SK-N-SH treated with all-trans-retinoic acid at 6 μM for 48 hours (cell line): ENCODE measurements at regions not wholly inside any gene's neighbourhood (a gene's known extent, or its start where the extent isn't known, plus 50 kb on each side); places are given as distances from the start of the nearest gene placed in this dataset.

Experiments
- ARNTL ChIP-seq: fragments of 450-650 bp; formaldehyde crosslinking; IDR thresholded peaks from 2 replicates; pipeline ENCODE4 v1.5.0; 2020; ENCODE audit warnings: low read depth, mild to moderate bottlenecking, moderate library complexity, borderline replicate concordance
- BACH2 ChIP-seq: fragments of 250-450 bp; sonication (Bioruptor Pico); IDR thresholded peaks from 2 replicates; pipeline ENCODE4 v1.9.0; 2021; ENCODE audit warnings: mild to moderate bottlenecking, borderline replicate concordance
- CREB5 ChIP-seq: fragments of 250-450 bp; sonication (Bioruptor Pico); IDR thresholded peaks from 2 replicates; pipeline ENCODE4 v1.5.1; 2020; ENCODE audit warnings: low read depth, mild to moderate bottlenecking, moderate library complexity
- CSDC2 ChIP-seq: fragments of 250-450 bp; sonication (Bioruptor Pico); IDR thresholded peaks from 2 replicates; pipeline ENCODE4 v1.5.0; 2020; ENCODE audit warnings: mild to moderate bottlenecking, moderate library complexity
- OSR1 ChIP-seq: fragments of 250-450 bp; sonication (Bioruptor Pico); IDR thresholded peaks from 2 replicates; pipeline ENCODE4 v1.8.0; 2022; ENCODE audit warnings: moderate library complexity, mild to moderate bottlenecking, inconsistent platforms
- PATZ1 ChIP-seq: fragments of 250-450 bp; sonication (Bioruptor Pico); IDR thresholded peaks from 2 replicates; pipeline ENCODE4 v1.8.0; 2020; ENCODE audit warnings: mild to moderate bottlenecking, moderate library complexity, borderline replicate concordance
- RARB ChIP-seq: fragments of 250-450 bp; sonication (Bioruptor Pico); IDR thresholded peaks from 2 replicates; pipeline ENCODE4 v1.8.0; 2021; ENCODE audit warnings: mild to moderate bottlenecking, moderate library complexity
- TCF4 ChIP-seq: fragments of 250-450 bp; sonication (Bioruptor Pico); IDR thresholded peaks from 2 replicates; pipeline ENCODE4 v1.8.0; 2021; ENCODE audit warnings: mild to moderate bottlenecking, moderate library complexity, borderline replicate concordance
- TOX ChIP-seq: fragments of 250-450 bp; sonication (Bioruptor Pico); IDR thresholded peaks from 2 replicates; pipeline ENCODE4 v1.8.0; 2021; ENCODE audit warnings: mild to moderate bottlenecking, moderate library complexity, borderline replicate concordance
- ZC3H10 ChIP-seq: fragments of 250-450 bp; sonication (Bioruptor Pico); IDR thresholded peaks from 2 replicates; pipeline ENCODE4 v1.5.1; 2021; ENCODE audit warnings: mild to moderate bottlenecking, moderate library complexity
- ZFP30 ChIP-seq: fragments of 450-650 bp; formaldehyde crosslinking; IDR thresholded peaks from 2 replicates; pipeline ENCODE4 v1.5.0; 2022; ENCODE audit warnings: mild to moderate bottlenecking, moderate library complexity
- ZNF565 ChIP-seq: fragments of 450-650 bp; formaldehyde crosslinking; conservative IDR thresholded peaks from 2 replicates; pipeline ENCODE4 v1.5.0; 2020; ENCODE audit warnings: low read depth, mild to moderate bottlenecking, moderate library complexity
- ZNF70 ChIP-seq: fragments of 450-650 bp; formaldehyde crosslinking; IDR thresholded peaks from 2 replicates; pipeline ENCODE4 v1.5.0; 2020; ENCODE audit warnings: mild to moderate bottlenecking, moderate library complexity

- TF ChIP-seq OSR1 (CRISPR knock-in tag) (no peak), CREB5 (CRISPR knock-in tag) (no peak), BACH2 (no peak), CSDC2 (CRISPR knock-in tag) (no peak), RARB (CRISPR knock-in tag) (no peak), TCF4 (CRISPR knock-in tag) (no peak), ZFP30 (CRISPR knock-in tag) (no peak), PATZ1 (CRISPR knock-in tag) (no peak), ZC3H10 (CRISPR knock-in tag) (no peak), ZNF70 (CRISPR knock-in tag) (no peak), TOX (CRISPR knock-in tag) (no peak), ARNTL (CRISPR knock-in tag) (no peak), ZNF565 (no peak)
Observed at GRCh38 chr21:38121888-38122720, 134.7 kb upstream of the KCNJ15 start.
